ENCODE measurements at regions not wholly inside any gene's neighbourhood (a gene's known extent, or its start where the extent isn't known, plus 50 kb on each side); places are given as distances from the start of the nearest gene placed in this dataset.
"Not testable (repeated sequence)": the region's sequence is repeated elsewhere in the genome, so short reads cannot be mapped to it uniquely, and the experiment has no call there.

DNA sequence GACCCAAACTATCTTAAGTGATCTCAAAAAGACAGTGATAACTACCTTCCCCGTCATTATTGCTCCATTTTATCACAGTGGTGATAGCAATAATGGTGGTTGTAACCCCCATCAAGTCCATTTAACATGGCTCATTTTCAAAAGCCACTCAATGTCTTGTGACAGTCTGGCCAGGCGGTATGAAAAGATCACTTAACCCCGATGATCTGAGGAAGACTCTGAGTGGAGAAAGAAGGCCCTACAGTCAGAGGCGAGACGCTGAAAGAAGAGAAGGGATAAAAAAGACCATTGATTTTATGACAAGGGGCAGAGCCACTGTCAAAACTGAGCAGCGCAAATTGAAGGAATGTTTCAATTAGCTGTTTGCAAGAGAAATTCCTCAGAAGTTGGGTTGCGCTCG is 417.2 kb upstream of the PBX1 start:
- H3K36me3 ChIP-seq (ENCODE audit: control insufficient read depth in 1 of 2, insufficient read depth in 2 of 2, low read length in 1 of 2): no peaks in the 10 kb centered on the region
- no peak overlapping the region for H3K4me3 ChIP-seq (ENCODE audit: low read length in 2 of 2)
- WGBS, 2 donors: 70 to 78% methylated on average over 8 of the region's 8 CpGs
- H3K27me3 ChIP-seq (ENCODE audit: control insufficient read depth in 1 of 2, insufficient read depth in 2 of 2, low read length in 1 of 2): no peaks in the 10 kb centered on the region
- no peaks in the 10 kb centered on the region for H3K4me1 ChIP-seq (ENCODE audit: control insufficient read depth in 1 of 2, insufficient read depth in 2 of 2, low read length in 2 of 2)
- ATAC-seq (ENCODE audit: low FRiP score): no peak
- intact Hi-C loops (cut with DNase I): no loop called here
- no peak for DNase-seq
- H3K9me3 ChIP-seq (ENCODE audit: control insufficient read depth, low read length): peaks cover 1% of the 10 kb centered on the region
- H3K27ac ChIP-seq (ENCODE audit: low read depth in 1 of 2, low read length in 2 of 2): no peak overlapping the region

DNA sequence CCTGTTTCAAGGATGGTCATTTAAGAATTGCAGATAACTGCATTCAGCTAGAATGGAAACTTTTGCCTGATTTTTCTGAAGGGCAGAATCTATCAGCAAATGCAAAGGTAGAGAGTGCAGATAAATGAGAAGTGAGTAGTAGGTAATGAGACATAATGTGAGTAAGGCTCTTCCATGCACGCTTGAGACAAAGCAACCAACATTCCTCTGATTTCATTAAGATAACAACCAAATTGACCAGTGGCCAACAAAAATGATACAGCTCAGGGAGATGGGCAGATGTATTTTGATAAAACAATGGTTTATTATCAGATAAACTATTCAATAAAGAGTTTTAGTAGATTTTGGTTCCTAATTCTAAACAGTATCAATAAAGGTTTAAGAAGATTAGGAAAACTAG is 404.4 kb upstream of the PBX1 start:
- DNase-seq (no peak), ATAC-seq (ENCODE audit: low FRiP score) (no peak)
- Histone ChIP-seq H3K36me3 (ENCODE audit: control insufficient read depth in 1 of 2, insufficient read depth in 2 of 2, low read length in 1 of 2) (no peaks in the 10 kb centered on the region), H3K9me3 (ENCODE audit: control insufficient read depth, low read length) (no peaks in the 10 kb centered on the region), H3K27me3 (ENCODE audit: control insufficient read depth in 1 of 2, insufficient read depth in 2 of 2, low read length in 1 of 2) (no peaks in the 10 kb centered on the region), H3K27ac (ENCODE audit: low read depth in 1 of 2, low read length in 2 of 2) (no peak overlapping the region), H3K4me1 (ENCODE audit: control insufficient read depth in 1 of 2, insufficient read depth in 2 of 2, low read length in 2 of 2) (no peaks in the 10 kb centered on the region), H3K4me3 (ENCODE audit: low read length in 2 of 2) (no peak overlapping the region)
- intact Hi-C loops (cut with DNase I): no loop called here
- WGBS, 2 donors: 23 to 40% methylated on average over 1 of the region's 1 CpG

- Histone ChIP-seq H3K36me3 (ENCODE audit: control insufficient read depth in 1 of 2, insufficient read depth in 2 of 2, low read length in 1 of 2) (no peaks in the 10 kb centered on the region), H3K27me3 (ENCODE audit: control insufficient read depth in 1 of 2, insufficient read depth in 2 of 2, low read length in 1 of 2) (no peaks in the 10 kb centered on the region), H3K4me3 (ENCODE audit: low read length in 2 of 2) (no peak overlapping the region), H3K9me3 (ENCODE audit: control insufficient read depth, low read length) (no peaks in the 10 kb centered on the region), H3K4me1 (ENCODE audit: control insufficient read depth in 1 of 2, insufficient read depth in 2 of 2, low read length in 2 of 2) (no peaks in the 10 kb centered on the region), H3K27ac (ENCODE audit: low read depth in 1 of 2, low read length in 2 of 2) (no peak overlapping the region)
- WGBS, 2 donors: 67% methylated on average over 4 of the region's 4 CpGs
- DNase-seq (no peak), ATAC-seq (ENCODE audit: low FRiP score) (no peak)
- intact Hi-C loops (cut with DNase I): no loop called here
These were observed 403.6 kb upstream of the PBX1 start for GRCh38 chr1:164155347-164155746.

- Histone ChIP-seq H3K27ac (ENCODE audit: low read depth in 1 of 2, low read length in 2 of 2) (no peak overlapping the region), H3K36me3 (ENCODE audit: control insufficient read depth in 1 of 2, insufficient read depth in 2 of 2, low read length in 1 of 2) (no peaks in the 10 kb centered on the region), H3K4me1 (ENCODE audit: control insufficient read depth in 1 of 2, insufficient read depth in 2 of 2, low read length in 2 of 2) (no peaks in the 10 kb centered on the region), H3K4me3 (ENCODE audit: low read length in 2 of 2) (no peak overlapping the region), H3K27me3 (ENCODE audit: control insufficient read depth in 1 of 2, insufficient read depth in 2 of 2, low read length in 1 of 2) (no peaks in the 10 kb centered on the region), H3K9me3 (ENCODE audit: control insufficient read depth, low read length) (no peaks in the 10 kb centered on the region)
- no peak for DNase-seq
- WGBS, 2 donors: 77 to 92% methylated on average over 1 of the region's 1 CpG
- ATAC-seq (ENCODE audit: low FRiP score): no peak
- intact Hi-C loops (cut with DNase I): no loop called here
These were observed 395.6 kb upstream of the PBX1 start for GRCh38 chr1:164163289-164163849.

DNA sequence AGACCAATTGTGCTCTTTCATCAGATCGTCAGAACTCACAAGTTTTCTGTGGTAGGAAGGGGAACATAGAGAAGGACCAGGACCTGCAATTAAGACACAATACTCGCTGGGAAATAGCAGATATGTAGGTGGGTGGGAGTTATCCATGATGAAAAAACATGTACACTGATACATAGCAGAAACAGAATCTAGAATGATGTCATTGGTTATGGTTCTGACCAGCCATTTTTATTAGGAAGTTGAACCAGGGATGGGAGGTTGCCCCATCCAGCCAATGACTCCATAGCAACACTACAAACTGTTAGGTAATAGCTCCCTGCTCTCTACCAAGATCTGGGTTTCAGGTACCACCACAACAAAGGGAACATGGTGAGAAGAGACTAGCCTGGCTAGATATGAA is 393.5 kb upstream of the PBX1 start:
- WGBS, 2 donors: 69 to 76% methylated on average over 2 of the region's 2 CpGs
- Histone ChIP-seq H3K27me3 (ENCODE audit: control insufficient read depth in 1 of 2, insufficient read depth in 2 of 2, low read length in 1 of 2) (no peaks in the 10 kb centered on the region), H3K27ac (ENCODE audit: low read depth in 1 of 2, low read length in 2 of 2) (no peak overlapping the region), H3K36me3 (ENCODE audit: control insufficient read depth in 1 of 2, insufficient read depth in 2 of 2, low read length in 1 of 2) (no peaks in the 10 kb centered on the region), H3K4me3 (ENCODE audit: low read length in 2 of 2) (no peak overlapping the region), H3K9me3 (ENCODE audit: control insufficient read depth, low read length) (no peaks in the 10 kb centered on the region), H3K4me1 (ENCODE audit: control insufficient read depth in 1 of 2, insufficient read depth in 2 of 2, low read length in 2 of 2) (no peaks in the 10 kb centered on the region)
- ATAC-seq (ENCODE audit: low FRiP score): no peak
- DNase-seq: no peak
- intact Hi-C loops (cut with DNase I): no loop called here

- H3K9me3 ChIP-seq (ENCODE audit: control insufficient read depth, low read length); H3K4me1 ChIP-seq (ENCODE audit: control insufficient read depth in 1 of 2, insufficient read depth in 2 of 2, low read length in 2 of 2); intact Hi-C loops (cut with DNase I); H3K27ac ChIP-seq (ENCODE audit: low read depth in 1 of 2, low read length in 2 of 2); ATAC-seq (ENCODE audit: low FRiP score); H3K27me3 ChIP-seq (ENCODE audit: control insufficient read depth in 1 of 2, insufficient read depth in 2 of 2, low read length in 1 of 2); H3K36me3 ChIP-seq (ENCODE audit: control insufficient read depth in 1 of 2, insufficient read depth in 2 of 2, low read length in 1 of 2); H3K4me3 ChIP-seq (ENCODE audit: low read length in 2 of 2): not testable (repeated sequence)
- DNase-seq: peak in 1 of 2 donors; percentile 35
- WGBS, 2 donors: 70 to 78% methylated on average over 6 of the region's 6 CpGs
These were observed 392.5 kb upstream of the PBX1 start for GRCh38 chr1:164166454-164166853.

GRCh38 chr1:164177118-164177517 is 381.9 kb upstream of the PBX1 start:
- 77 to 87% methylated on average over 2 of the region's 2 CpGs for WGBS, 2 donors
- no peaks in the 10 kb centered on the region for H3K4me1 ChIP-seq (ENCODE audit: control insufficient read depth in 1 of 2, insufficient read depth in 2 of 2, low read length in 2 of 2)
- ATAC-seq (ENCODE audit: low FRiP score) (no peak), DNase-seq (no peak)
- no peaks in the 10 kb centered on the region for H3K9me3 ChIP-seq (ENCODE audit: control insufficient read depth, low read length)
- intact Hi-C loops (cut with DNase I): no loop called here
- no peaks in the 10 kb centered on the region for H3K36me3 ChIP-seq (ENCODE audit: control insufficient read depth in 1 of 2, insufficient read depth in 2 of 2, low read length in 1 of 2)
- H3K4me3 ChIP-seq (ENCODE audit: low read length in 2 of 2): no peak overlapping the region
- H3K27me3 ChIP-seq (ENCODE audit: control insufficient read depth in 1 of 2, insufficient read depth in 2 of 2, low read length in 1 of 2): no peaks in the 10 kb centered on the region
- H3K27ac ChIP-seq (ENCODE audit: low read depth in 1 of 2, low read length in 2 of 2): no peak overlapping the region

- ATAC-seq (ENCODE audit: low FRiP score) (no peak), DNase-seq (no peak)
- Histone ChIP-seq H3K36me3 (ENCODE audit: control insufficient read depth in 1 of 2, insufficient read depth in 2 of 2, low read length in 1 of 2) (no peaks in the 10 kb centered on the region), H3K27me3 (ENCODE audit: control insufficient read depth in 1 of 2, insufficient read depth in 2 of 2, low read length in 1 of 2) (no peaks in the 10 kb centered on the region), H3K4me1 (ENCODE audit: control insufficient read depth in 1 of 2, insufficient read depth in 2 of 2, low read length in 2 of 2) (no peaks in the 10 kb centered on the region), H3K4me3 (ENCODE audit: low read length in 2 of 2) (no peak overlapping the region), H3K27ac (ENCODE audit: low read depth in 1 of 2, low read length in 2 of 2) (no peak overlapping the region), H3K9me3 (ENCODE audit: control insufficient read depth, low read length) (no peaks in the 10 kb centered on the region)
- intact Hi-C loops (cut with DNase I): no loop called here
These were observed 378.2 kb upstream of the PBX1 start for GRCh38 chr1:164180824-164181223.

DNA sequence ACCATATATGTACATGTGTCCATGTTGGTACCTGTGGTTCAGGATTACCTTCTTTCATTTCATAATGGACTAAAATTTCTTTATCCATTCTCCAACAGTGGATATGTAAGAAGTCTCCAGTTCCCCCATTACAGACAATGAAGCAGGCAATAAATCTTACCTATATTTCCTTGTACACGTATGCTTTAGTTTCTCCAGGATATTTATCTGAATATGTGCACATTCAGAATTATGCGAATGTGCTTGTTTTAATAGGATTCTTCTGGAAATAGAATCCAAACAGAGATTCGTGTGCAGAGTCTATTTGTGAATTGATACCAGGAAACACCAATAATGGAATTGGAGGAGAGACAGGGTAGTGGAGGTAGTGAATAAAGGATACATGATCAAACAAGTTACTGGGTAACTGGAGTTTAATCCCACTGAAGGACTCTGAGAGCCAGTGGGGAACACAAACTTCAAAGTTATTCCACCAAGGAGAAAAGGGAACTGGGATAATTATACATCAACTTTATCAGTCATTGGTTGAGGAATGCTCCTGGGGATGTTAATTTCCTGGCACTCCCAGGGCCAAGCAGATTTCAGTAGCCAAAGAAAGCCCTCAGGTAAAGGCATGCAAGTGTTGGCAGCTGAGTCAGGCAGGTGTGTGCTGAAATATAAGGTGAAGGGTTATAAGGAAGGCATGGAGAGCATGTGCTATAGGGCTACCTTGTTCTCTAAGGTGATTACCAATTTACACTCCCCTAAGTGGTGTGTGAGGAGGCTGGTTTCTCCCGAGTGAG is 374.9 kb upstream of the PBX1 start:
- Histone ChIP-seq H3K9me3 (ENCODE audit: control insufficient read depth, low read length) (peaks cover under 1% of the 10 kb centered on the region), H3K36me3 (ENCODE audit: control insufficient read depth in 1 of 2, insufficient read depth in 2 of 2, low read length in 1 of 2) (no peaks in the 10 kb centered on the region), H3K4me3 (ENCODE audit: low read length in 2 of 2) (no peak overlapping the region), H3K27ac (ENCODE audit: low read depth in 1 of 2, low read length in 2 of 2) (no peak overlapping the region), H3K27me3 (ENCODE audit: control insufficient read depth in 1 of 2, insufficient read depth in 2 of 2, low read length in 1 of 2) (peaks cover 0 to under 1% of the 10 kb centered on the region in 2 donors), H3K4me1 (ENCODE audit: control insufficient read depth in 1 of 2, insufficient read depth in 2 of 2, low read length in 2 of 2) (no peaks in the 10 kb centered on the region)
- DNase-seq: no peak
- intact Hi-C loops (cut with DNase I): no loop called here
- WGBS, 2 donors: 65 to 72% methylated on average over 4 of the region's 4 CpGs
- ATAC-seq (ENCODE audit: low FRiP score): no peak
